Activated CD8-positive, alpha-beta memory T cell treated with anti-CD3 and anti-CD28 coated beads, Interleukin-2, amount 10 ng/mL, durations not matched to agents 7 days and 5 days (primary cell): ENCODE measurements at regions not wholly inside any gene's neighbourhood (a gene's known extent, or its start where the extent isn't known, plus 50 kb on each side); places are given as distances from the start of the nearest gene placed in this dataset.

Source experiments
- ATAC-seq: fragments of 150-1000 bp; cut with Tn5 transposase; one replicate; pipeline ENCODE4 v1.10.0; 2021; ENCODE audit warnings: moderate library complexity
- CTCF ChIA-PET: fragments of 350-600 bp; sonication (Branson Sonifier 250); formaldehyde crosslinking; loops from one replicate; lab custom pipeline; 2021; ENCODE audit warnings: antibody characterized with exemption; lab: Charles Lee
- DNase-seq: peaks from one replicate; pipeline ENCODE4 v3.0.0-alpha.2; 2020
- H3K27ac Mint-ChIP-seq: one replicate; pipeline ENCODE4 v1.8.0; 2021; ENCODE audit warnings: mild to moderate bottlenecking, mixed read lengths
- H3K27me3 Mint-ChIP-seq: one replicate; pipeline ENCODE4 v1.8.0; 2021; ENCODE audit warnings: mixed read lengths
- H3K36me3 Mint-ChIP-seq: one replicate; pipeline ENCODE4 v1.8.0; 2021; ENCODE audit warnings: mild to moderate bottlenecking, mixed read lengths
- H3K4me1 Mint-ChIP-seq: one replicate; pipeline ENCODE4 v1.8.0; 2021; ENCODE audit warnings: mixed read lengths
- H3K4me3 Mint-ChIP-seq: one replicate; pipeline ENCODE4 v1.8.0; 2021; ENCODE audit warnings: mild to moderate bottlenecking, moderate library complexity, mixed read lengths
- H3K9me3 Mint-ChIP-seq: one replicate; pipeline ENCODE4 v1.8.0; 2022; ENCODE audit warnings: low read depth, mixed read lengths

DNA sequence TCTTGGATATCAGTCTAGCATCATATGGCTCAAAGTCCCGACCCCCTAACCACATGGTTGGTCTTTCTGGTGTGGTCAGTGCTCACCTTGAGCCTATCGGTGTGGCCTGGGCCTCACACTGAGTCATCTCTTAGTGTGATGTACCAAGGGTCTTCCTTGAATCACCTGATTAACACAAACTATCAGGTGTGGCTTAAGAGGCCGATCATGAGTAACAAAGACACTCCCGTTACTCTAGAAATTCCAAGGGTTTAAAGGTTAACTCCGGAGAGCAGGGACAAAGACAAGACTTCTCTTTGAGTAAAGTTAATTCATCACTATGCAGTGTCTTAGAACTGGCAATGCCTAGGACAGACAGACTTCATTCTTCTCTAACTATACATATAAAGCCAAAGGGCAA lies 52.3 kb upstream of the ARMC3 start:
- peaks cover 5% of the 10 kb centered on the region for H3K27me3 Mint-ChIP-seq
- H3K9me3 Mint-ChIP-seq, result no peaks in the 10 kb centered on the region
- no peaks in the 10 kb centered on the region for H3K4me1 Mint-ChIP-seq
- CTCF ChIA-PET, result no interaction called here
- no peaks in the 10 kb centered on the region for H3K36me3 Mint-ChIP-seq
- ATAC-seq, result no peak
- H3K27ac Mint-ChIP-seq, result no peak overlapping the region
- no peak for DNase-seq
- no peak overlapping the region for H3K4me3 Mint-ChIP-seq

DNA sequence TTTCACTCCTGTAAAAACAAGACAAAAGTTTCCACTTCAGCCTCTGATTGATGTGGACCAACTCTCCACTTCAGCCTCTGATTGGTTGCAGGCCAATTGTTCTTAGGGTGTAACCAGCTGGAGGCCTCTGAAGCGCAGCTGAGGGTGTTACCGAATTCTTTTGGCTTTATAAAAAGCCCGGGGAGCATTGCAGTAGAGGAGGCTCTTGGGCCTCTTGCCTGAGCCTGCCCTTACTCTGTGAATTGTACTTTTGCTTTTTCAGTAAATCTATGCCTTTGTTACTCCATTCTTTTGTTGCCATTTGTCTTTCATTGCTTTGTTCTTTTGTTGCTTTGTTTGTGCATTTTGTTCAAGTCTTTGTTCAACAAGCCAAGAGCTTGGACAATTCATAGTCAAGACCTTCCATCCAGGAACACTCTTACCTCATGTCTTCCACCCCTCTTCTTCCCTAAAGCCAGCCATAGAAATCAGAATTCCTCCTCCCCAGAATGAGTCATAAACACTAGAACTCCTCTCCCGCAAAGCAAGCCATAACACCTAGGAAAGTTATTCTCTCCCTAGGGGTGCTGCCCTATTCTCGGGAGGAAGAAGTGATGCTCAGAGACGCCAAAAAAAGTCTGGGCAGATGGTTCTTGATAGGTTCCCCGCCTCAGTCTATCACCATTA lies 53.5 kb upstream of the ARMC3 start:
- no peaks in the 10 kb centered on the region for H3K4me1 Mint-ChIP-seq
- peaks cover 5% of the 10 kb centered on the region for H3K27me3 Mint-ChIP-seq
- no peaks in the 10 kb centered on the region for H3K9me3 Mint-ChIP-seq
- H3K4me3 Mint-ChIP-seq, result no peak overlapping the region
- no peak overlapping the region for H3K27ac Mint-ChIP-seq
- ATAC-seq (no peak), DNase-seq (no peak)
- no peaks in the 10 kb centered on the region for H3K36me3 Mint-ChIP-seq
- CTCF ChIA-PET, result no interaction called here

DNA sequence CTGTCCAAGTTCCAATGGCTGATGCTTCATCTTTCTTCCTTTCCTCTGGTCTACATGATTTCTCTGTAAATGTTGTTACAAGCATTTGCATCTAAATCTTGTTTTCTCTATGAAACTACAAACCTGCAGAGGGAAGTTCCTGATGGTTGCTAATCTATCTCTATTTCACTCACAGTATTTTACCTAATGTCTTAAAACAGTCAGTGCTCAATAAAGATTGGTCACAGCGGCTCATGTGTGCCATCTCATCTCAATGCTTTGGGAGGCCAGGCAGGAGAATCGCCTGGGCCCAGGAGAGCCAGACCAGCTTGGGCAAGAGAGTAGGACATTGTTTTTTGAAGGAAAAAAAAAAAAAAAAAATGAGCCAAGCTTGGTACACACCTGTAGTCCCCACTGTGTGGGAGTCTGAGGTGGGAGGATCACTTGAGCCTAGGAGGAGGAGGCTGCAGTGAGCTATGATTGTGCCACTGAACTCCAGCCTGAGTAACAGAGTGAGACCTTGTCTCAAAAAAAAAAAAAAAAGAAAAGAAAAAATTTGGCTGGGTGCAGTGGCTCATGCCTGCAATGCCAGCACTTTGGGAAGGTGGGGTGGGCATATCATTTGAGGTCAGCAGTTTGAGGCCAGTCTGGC lies 71.3 kb upstream of the ARMC3 start:
- H3K4me1 Mint-ChIP-seq, result peaks cover 2% of the 10 kb centered on the region
- DNase-seq, result no peak
- CTCF ChIA-PET, result interaction anchor here (0.7 kb wide), 2 partner anchors 88 to 871 kb away, joined by 3 to 4 read pairs; no protein-coding TSS in a partner anchor
- H3K27me3 Mint-ChIP-seq, result peaks cover 3% of the 10 kb centered on the region
- no peaks in the 10 kb centered on the region for H3K9me3 Mint-ChIP-seq
- no peak overlapping the region for H3K27ac Mint-ChIP-seq
- no peak overlapping the region for H3K4me3 Mint-ChIP-seq
- no peak for ATAC-seq
- H3K36me3 Mint-ChIP-seq, result no peaks in the 10 kb centered on the region

GRCh38 chr10:22854935-22855421 lies 72.9 kb upstream of the ARMC3 start:
- no peak overlapping the region for H3K27ac Mint-ChIP-seq
- DNase-seq (no peak), ATAC-seq (no peak)
- no peaks in the 10 kb centered on the region for H3K36me3 Mint-ChIP-seq
- H3K27me3 Mint-ChIP-seq, result peaks cover 3% of the 10 kb centered on the region
- CTCF ChIA-PET, result interaction anchor here (1.2 kb wide), 1 partner anchor 304 kb away, joined by 3 read pairs; no protein-coding TSS in a partner anchor
- H3K9me3 Mint-ChIP-seq, result no peaks in the 10 kb centered on the region
- H3K4me3 Mint-ChIP-seq, result no peak overlapping the region
- H3K4me1 Mint-ChIP-seq, result peaks cover 2% of the 10 kb centered on the region

DNA sequence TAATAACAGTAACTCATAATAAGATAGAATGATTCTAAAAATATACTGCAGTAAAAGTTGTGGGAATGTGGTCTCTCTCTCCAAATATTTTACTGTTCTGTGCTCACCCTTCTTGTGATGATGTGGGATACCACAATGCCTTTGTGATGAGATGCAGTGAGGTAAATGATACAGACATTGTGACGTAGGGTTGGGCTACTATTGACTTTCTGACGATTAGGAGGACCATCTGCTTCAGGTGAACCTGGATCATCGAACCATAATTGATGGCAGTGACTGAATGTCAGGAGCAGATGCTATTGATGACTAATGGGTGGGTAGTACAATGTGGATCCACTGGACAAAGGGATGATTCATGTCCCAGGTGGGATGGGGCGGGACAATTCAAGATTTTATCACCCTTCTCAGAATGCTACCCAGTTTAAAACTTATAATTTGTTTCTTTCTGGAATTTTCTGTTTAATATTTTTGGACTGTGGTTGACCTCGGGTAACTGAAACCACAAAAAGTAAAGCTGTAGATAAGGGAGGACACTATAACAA lies 73.9 kb upstream of the ARMC3 start:
- H3K4me1 Mint-ChIP-seq, result peaks cover 7% of the 10 kb centered on the region
- CTCF ChIA-PET, result interaction anchor here (1.2 kb wide), 1 partner anchor 303 kb away, joined by 3 read pairs; no protein-coding TSS in a partner anchor

GRCh38 chr10:22852712-22853353 lies 75.0 kb upstream of the ARMC3 start:
- CTCF ChIA-PET, result interaction anchor here (0.6 kb wide), 1 partner anchor 1665 kb away, joined by 3 read pairs; no protein-coding TSS in a partner anchor
- Mint-ChIP-seq H3K27me3 (no peaks in the 10 kb centered on the region), H3K4me1 (peaks cover 10% of the 10 kb centered on the region), H3K9me3 (no peaks in the 10 kb centered on the region), H3K4me3 (no peak overlapping the region), H3K36me3 (peaks cover 2% of the 10 kb centered on the region), H3K27ac (no peak overlapping the region)
- DNase-seq (no peak), ATAC-seq (no peak)

More for the DNA sequence above, 73.9 kb upstream of the ARMC3 start:
- no peaks in the 10 kb centered on the region for H3K9me3 Mint-ChIP-seq
- ATAC-seq, result no peak
- H3K27ac Mint-ChIP-seq, result no peak overlapping the region
- peaks cover under 1% of the 10 kb centered on the region for H3K27me3 Mint-ChIP-seq
- H3K36me3 Mint-ChIP-seq, result peaks cover under 1% of the 10 kb centered on the region
- H3K4me3 Mint-ChIP-seq, result no peak overlapping the region
- no peak for DNase-seq

- no peak for DNase-seq
- CTCF ChIA-PET, result no interaction called here
- no peaks in the 10 kb centered on the region for H3K27me3 Mint-ChIP-seq
- no peak overlapping the region for H3K4me3 Mint-ChIP-seq
- no peak for ATAC-seq
- peaks cover 10% of the 10 kb centered on the region for H3K4me1 Mint-ChIP-seq
- H3K9me3 Mint-ChIP-seq, result no peaks in the 10 kb centered on the region
- H3K27ac Mint-ChIP-seq, result no peak overlapping the region
- peaks cover 2% of the 10 kb centered on the region for H3K36me3 Mint-ChIP-seq
Measured at GRCh38 chr10:22851865-22852239, 76.0 kb upstream of the ARMC3 start.

DNA sequence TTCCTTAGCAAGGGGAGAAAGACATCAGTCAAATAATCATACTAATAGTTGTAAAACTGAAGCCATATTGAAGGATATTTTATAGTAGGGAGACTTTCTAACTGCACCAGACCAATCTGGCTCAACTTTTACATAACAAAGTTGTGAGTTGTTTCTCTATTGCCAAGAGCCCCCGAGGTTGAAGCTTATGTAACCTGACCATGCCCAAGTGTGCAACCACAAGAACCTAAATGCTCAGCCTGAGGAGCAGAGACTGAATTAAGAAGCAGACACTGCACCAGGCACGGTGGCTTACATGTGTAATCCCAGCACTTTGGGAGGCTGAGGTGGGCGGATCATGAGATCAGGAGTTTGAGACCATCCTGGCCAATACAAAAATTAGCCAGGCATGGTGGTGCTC lies 77.3 kb upstream of the ARMC3 start:
- no peak for DNase-seq
- CTCF ChIA-PET, result no interaction called here
- H3K9me3 Mint-ChIP-seq, result no peaks in the 10 kb centered on the region

DNA sequence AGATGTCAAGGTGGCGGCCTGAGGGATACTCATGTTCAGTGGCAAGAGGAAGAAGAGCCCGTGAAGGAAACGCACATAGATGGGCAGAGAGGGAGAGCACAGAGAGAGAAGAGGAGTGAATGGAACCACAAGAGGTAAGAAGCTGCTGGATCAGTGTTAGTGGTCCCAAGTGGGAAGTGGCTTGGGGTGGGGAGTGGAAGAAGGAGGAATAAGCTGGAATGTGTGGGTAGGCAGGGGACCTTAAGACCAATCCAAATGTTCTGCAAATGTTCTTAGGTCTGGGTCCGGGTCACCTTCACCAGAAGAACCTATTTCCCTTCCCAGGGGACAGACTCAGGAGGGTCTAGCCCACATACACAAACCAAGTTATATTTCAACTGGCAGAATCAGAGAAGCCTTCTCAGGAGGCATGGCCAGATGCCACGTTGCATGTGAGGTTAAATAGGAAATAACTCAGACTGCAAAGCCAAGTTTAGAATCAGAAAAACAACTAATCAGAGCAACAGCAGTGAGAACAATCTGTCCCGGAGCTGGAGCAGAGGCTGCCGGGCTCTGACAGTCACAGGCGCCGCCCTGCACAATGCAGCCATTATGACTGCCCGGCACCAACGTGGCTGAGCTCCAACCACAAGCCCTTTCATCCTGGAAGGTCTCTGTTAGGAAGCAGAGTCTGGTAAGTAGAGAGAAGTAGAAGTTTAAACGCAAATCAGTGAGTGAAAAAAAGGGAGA lies 78.6 kb upstream of the ARMC3 start:
- Mint-ChIP-seq H3K36me3 (peaks cover 2% of the 10 kb centered on the region), H3K4me3 (no peak overlapping the region), H3K9me3 (no peaks in the 10 kb centered on the region), H3K27ac (no peak overlapping the region), H3K4me1 (peaks cover 10% of the 10 kb centered on the region), H3K27me3 (no peaks in the 10 kb centered on the region)
- CTCF ChIA-PET, result no interaction called here
- ATAC-seq, result no peak
- no peak for DNase-seq

More for the DNA sequence above, 77.3 kb upstream of the ARMC3 start:
- no peak for ATAC-seq
- Mint-ChIP-seq H3K36me3 (peaks cover 2% of the 10 kb centered on the region), H3K4me1 (peaks cover 10% of the 10 kb centered on the region), H3K4me3 (no peak overlapping the region), H3K27me3 (no peaks in the 10 kb centered on the region), H3K27ac (no peak overlapping the region)

GRCh38 chr10:22848509-22848908 lies 79.3 kb upstream of the ARMC3 start:
- H3K9me3 Mint-ChIP-seq, result no peaks in the 10 kb centered on the region
- ATAC-seq (no peak), DNase-seq (no peak)
- H3K4me1 Mint-ChIP-seq, result peaks cover 7% of the 10 kb centered on the region
- H3K27me3 Mint-ChIP-seq, result no peaks in the 10 kb centered on the region
- CTCF ChIA-PET, result no interaction called here
- no peak overlapping the region for H3K4me3 Mint-ChIP-seq
- no peak overlapping the region for H3K27ac Mint-ChIP-seq
- peaks cover 2% of the 10 kb centered on the region for H3K36me3 Mint-ChIP-seq

DNA sequence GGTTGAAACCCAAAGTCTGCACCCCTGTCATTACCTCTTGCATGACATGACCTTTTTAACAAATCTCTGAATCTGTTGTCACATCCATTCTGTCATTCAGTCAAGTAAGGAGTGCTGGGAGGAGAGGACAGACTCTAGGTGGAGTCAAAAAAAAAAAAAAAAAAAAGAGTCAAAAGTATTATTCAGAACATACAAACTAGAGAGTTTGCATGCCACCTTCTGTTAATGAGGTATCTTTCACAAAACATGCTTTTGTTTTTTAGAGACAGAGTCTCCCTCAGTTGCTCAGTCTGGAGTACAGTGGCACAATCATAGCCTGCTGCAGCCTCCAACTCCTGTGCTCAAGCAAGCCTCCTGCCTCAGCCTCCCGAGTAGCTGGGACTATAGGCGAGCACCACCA lies 81.6 kb upstream of the ARMC3 start:
- Mint-ChIP-seq H3K4me1 (peaks cover 7% of the 10 kb centered on the region), H3K27me3 (no peaks in the 10 kb centered on the region), H3K9me3 (no peaks in the 10 kb centered on the region), H3K27ac (no peak overlapping the region), H3K4me3 (no peak overlapping the region), H3K36me3 (peaks cover 2% of the 10 kb centered on the region)
- DNase-seq (no peak), ATAC-seq (no peak)
- CTCF ChIA-PET, result no interaction called here

GRCh38 chr10:22839639-22840038 lies 88.2 kb upstream of the ARMC3 start:
- ATAC-seq (no peak), DNase-seq (no peak)
- no peaks in the 10 kb centered on the region for H3K27me3 Mint-ChIP-seq
- CTCF ChIA-PET, result no interaction called here
- no peak overlapping the region for H3K27ac Mint-ChIP-seq
- H3K4me3 Mint-ChIP-seq, result no peak overlapping the region
- no peaks in the 10 kb centered on the region for H3K36me3 Mint-ChIP-seq
- no peaks in the 10 kb centered on the region for H3K4me1 Mint-ChIP-seq
- no peaks in the 10 kb centered on the region for H3K9me3 Mint-ChIP-seq

DNA sequence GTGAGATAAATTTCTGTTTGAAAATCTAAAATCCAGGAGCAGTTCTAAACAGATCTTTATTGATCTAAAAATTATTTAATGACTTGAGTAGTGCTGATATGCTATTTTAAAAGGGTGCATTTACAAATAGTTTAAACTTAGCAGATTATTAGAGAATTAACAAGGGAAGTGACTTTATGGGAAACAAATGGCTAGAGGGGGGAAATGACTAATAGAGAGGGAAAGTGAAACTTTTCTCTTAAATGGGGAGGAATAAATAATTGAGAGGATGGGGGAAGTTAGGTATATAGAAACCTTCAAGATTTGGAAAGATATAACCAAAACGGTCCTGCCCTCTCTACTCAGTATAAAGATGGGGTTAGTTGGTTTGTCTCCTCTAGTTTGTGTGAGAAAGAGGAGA lies 90.1 kb upstream of the ARMC3 start:
- ATAC-seq, result no peak

More for the DNA sequence above, 90.1 kb upstream of the ARMC3 start:
- Mint-ChIP-seq H3K4me1 (no peaks in the 10 kb centered on the region), H3K4me3 (no peak overlapping the region), H3K27ac (no peak overlapping the region), H3K9me3 (no peaks in the 10 kb centered on the region), H3K27me3 (no peaks in the 10 kb centered on the region), H3K36me3 (no peaks in the 10 kb centered on the region)
- DNase-seq, result no peak
- CTCF ChIA-PET, result no interaction called here
